H9 (cell line): ENCODE measurements at regions not wholly inside any gene's neighbourhood (a gene's known extent, or its start where the extent isn't known, plus 50 kb on each side); places are given as distances from the start of the nearest gene placed in this dataset.

ENCODE experiments used
- DNase-seq: peaks from one replicate; pipeline ENCODE4 v3.0.0-alpha.2; 2017
- H2AFZ ChIP-seq: one replicate; pipeline ENCODE4 v1.6.1; 2013; ENCODE audit warnings: mild to moderate bottlenecking, low read length, control low read depth, moderate library complexity
- H2AK5ac ChIP-seq: 2 replicates; pipeline ENCODE4 v1.6.1; 2013; ENCODE audit warnings: low read length, control low read depth, mixed read lengths; ENCODE audit not compliant: insufficient read length
- H2BK120ac ChIP-seq: one replicate; pipeline ENCODE4 v1.6.1; 2013; ENCODE audit warnings: low read depth, mild to moderate bottlenecking, low read length, control low read depth, inconsistent platforms; ENCODE audit not compliant: poor library complexity, severe bottlenecking
- H2BK12ac ChIP-seq: 2 replicates; pipeline ENCODE4 v1.6.1; 2013; ENCODE audit warnings: low read length, control low read depth, mixed read lengths, low read depth; ENCODE audit not compliant: insufficient read length
- H2BK15ac ChIP-seq: 2 replicates; pipeline ENCODE4 v1.6.1; 2013; ENCODE audit warnings: low read depth, low read length, control low read depth
- H2BK20ac ChIP-seq: one replicate; pipeline ENCODE4 v1.6.1; 2013; ENCODE audit warnings: low read depth, mild to moderate bottlenecking, low read length, control low read depth, inconsistent platforms; ENCODE audit not compliant: poor library complexity, severe bottlenecking
- H2BK5ac ChIP-seq: 2 replicates; pipeline ENCODE4 v1.6.1; 2013; ENCODE audit warnings: low read length, control low read depth, mixed read lengths; ENCODE audit not compliant: insufficient read length
- H3K14ac ChIP-seq: 2 replicates; pipeline ENCODE4 v1.6.1; 2013; ENCODE audit warnings: low read length, control low read depth; ENCODE audit not compliant: insufficient read depth
- H3K18ac ChIP-seq: 2 replicates; pipeline ENCODE4 v1.6.1; 2013; ENCODE audit warnings: low read depth, mild to moderate bottlenecking, mixed read lengths, low read length, control low read depth; ENCODE audit not compliant: insufficient read length
- H3K23ac ChIP-seq: 2 replicates; pipeline ENCODE4 v1.6.1; 2013; ENCODE audit warnings: low read length, control low read depth, mixed read lengths, low read depth; ENCODE audit not compliant: insufficient read length
- H3K23me2 ChIP-seq: 2 replicates; pipeline ENCODE4 v1.6.1; 2013; ENCODE audit warnings: low read depth, mild to moderate bottlenecking, mixed read lengths, low read length, control low read depth; ENCODE audit not compliant: insufficient read length, poor library complexity, severe bottlenecking
- H3K27ac ChIP-seq: 2 replicates; pipeline ENCODE4 v1.5.1; 2013; ENCODE audit warnings: low read length, control low read depth, mixed read lengths, low read depth; ENCODE audit not compliant: insufficient read length
- H3K27me3 ChIP-seq: 2 replicates; pipeline ENCODE4 v1.6.1; 2013; ENCODE audit warnings: low read length, control low read depth, inconsistent platforms; ENCODE audit not compliant: insufficient read depth
- H3K4ac ChIP-seq: 2 replicates; pipeline ENCODE4 v1.6.1; 2013; ENCODE audit warnings: low read depth, mild to moderate bottlenecking, control low read depth, inconsistent platforms, low read length, moderate library complexity
- H3K4me1 ChIP-seq: 2 replicates; pipeline ENCODE4 v1.6.1; 2013; ENCODE audit warnings: low read length, control low read depth, inconsistent platforms; ENCODE audit not compliant: insufficient read depth
- H3K4me2 ChIP-seq: 2 replicates; pipeline ENCODE4 v1.6.1; 2013; ENCODE audit warnings: low read length, control low read depth, mixed read lengths; ENCODE audit not compliant: insufficient read length, insufficient read depth
- H3K56ac ChIP-seq: 2 replicates; pipeline ENCODE4 v1.6.1; 2013; ENCODE audit warnings: low read depth, mild to moderate bottlenecking, mixed read lengths, low read length, control low read depth; ENCODE audit not compliant: insufficient read length
- H3K79me1 ChIP-seq: 2 replicates; pipeline ENCODE4 v1.6.1; 2013; ENCODE audit warnings: low read depth, mild to moderate bottlenecking, moderate library complexity, low read length, control low read depth, inconsistent platforms; ENCODE audit not compliant: insufficient read depth, poor library complexity, severe bottlenecking
- H3K79me2 ChIP-seq: 2 replicates; pipeline ENCODE4 v1.6.1; 2013; ENCODE audit warnings: low read length, control low read depth, inconsistent platforms; ENCODE audit not compliant: insufficient read depth
- H3K9ac ChIP-seq: 2 replicates; pipeline ENCODE4 v1.6.1; 2013; ENCODE audit warnings: low read length, control low read depth, mixed read lengths; ENCODE audit not compliant: insufficient read length; ENCODE audit errors: extremely low read depth
- H3K9me3 ChIP-seq: one replicate; pipeline ENCODE4 v1.6.1; 2013; ENCODE audit warnings: low read depth, low read length, inconsistent platforms; ENCODE audit not compliant: control insufficient read depth
- H3T11ph ChIP-seq: one replicate; pipeline ENCODE4 v1.6.1; 2013; ENCODE audit warnings: mild to moderate bottlenecking, low read length, control low read depth, inconsistent platforms
- H4K20me1 ChIP-seq: one replicate; pipeline ENCODE4 v1.6.1; 2013; ENCODE audit not compliant: control insufficient read depth, insufficient read length, insufficient read depth
- H4K5ac ChIP-seq: 2 replicates; pipeline ENCODE4 v1.6.1; 2013; ENCODE audit warnings: low read depth, mild to moderate bottlenecking, mixed read lengths, low read length, control low read depth; ENCODE audit not compliant: insufficient read length
- H4K8ac ChIP-seq: replicated peaks from 2 replicates; pipeline ENCODE4 v1.6.1; 2013; ENCODE audit warnings: low read length, control low read depth, mixed read lengths, low read depth; ENCODE audit not compliant: insufficient read length
- H4K91ac ChIP-seq: 2 replicates; pipeline ENCODE4 v1.6.1; 2013; ENCODE audit warnings: low read depth, mild to moderate bottlenecking, moderate library complexity, mixed read lengths, low read length, control low read depth; ENCODE audit not compliant: insufficient read length
- H3K27ac Mint-ChIP-seq, 3 experiments: 2 replicates in 2 of 3; 3 replicates in 1 of 3; pipeline ENCODE4 v1.8.0; 2020 to 2021; ENCODE audit warnings: mixed read lengths in 3 of 3, mild to moderate bottlenecking in 1 of 3, moderate library complexity in 1 of 3
- H3K27me3 Mint-ChIP-seq: 2 replicates; pipeline ENCODE4 v1.8.0; 2021; ENCODE audit warnings: low read depth, mild to moderate bottlenecking, moderate library complexity, mixed read lengths
- H3K36me3 Mint-ChIP-seq, 3 experiments: 2 replicates in 2 of 3; 3 replicates in 1 of 3; pipeline ENCODE4 v1.8.0; 2020 to 2021; ENCODE audit warnings: low read depth in 3 of 3, mixed read lengths in 3 of 3; ENCODE audit not compliant: insufficient read depth in 1 of 3
- H3K4me1 Mint-ChIP-seq, 2 experiments: 2 replicates each; pipeline ENCODE4 v1.8.0; 2020; ENCODE audit warnings: mixed read lengths in 2 of 2
- H3K4me3 Mint-ChIP-seq, 2 experiments: 2 replicates in 1 of 2; 3 replicates in 1 of 2; pipeline ENCODE4 v1.8.0; 2020 to 2021; ENCODE audit warnings: mild to moderate bottlenecking in 2 of 2, mixed read lengths in 2 of 2, moderate library complexity in 1 of 2
- H3K9me3 Mint-ChIP-seq, 2 experiments: 2 replicates in 1 of 2; 3 replicates in 1 of 2; pipeline ENCODE4 v1.8.0; 2020; ENCODE audit warnings: mild to moderate bottlenecking in 2 of 2, mixed read lengths in 2 of 2, moderate library complexity in 1 of 2
- CTCF ChIP-seq: fragments of 200-600 bp; sonication (generic); conservative IDR thresholded peaks from 3 replicates; pipeline ENCODE4 v1.8.0; 2021; ENCODE audit warnings: antibody characterized with exemption, mild to moderate bottlenecking
- WGBS: extraction: QIAGEN DNeasy Blood & Tissue Kit; methylation state at CpG from one replicate; pipeline ENCODE4 v1.1.7; 2013; ENCODE audit warnings: missing lambda C conversion rate, low lambda C conversion rate, mixed read lengths; ENCODE audit not compliant: insufficient read length; ENCODE audit errors: extremely low coverage; 5-methylcytosine and 5-hydroxymethylcytosine counted together

- Histone ChIP-seq H3T11ph (no peak overlapping the region), H4K8ac (no peak overlapping the region), H3K14ac (no peak overlapping the region), H3K9me3 (no peaks in the 10 kb centered on the region), H2BK20ac (no peak overlapping the region), H3K56ac (no peak overlapping the region), H3K23me2 (no peaks in the 10 kb centered on the region), H2BK120ac (no peak overlapping the region), H3K79me2 (no peaks in the 10 kb centered on the region), H4K20me1 (no peaks in the 10 kb centered on the region), H2BK12ac (no peak overlapping the region), H2AK5ac (no peak overlapping the region), H2AFZ (no peak overlapping the region), H3K27ac (no peak overlapping the region), H4K91ac (no peak overlapping the region), H3K9ac (no peak overlapping the region), H2BK15ac (no peak overlapping the region), H3K79me1 (no peaks in the 10 kb centered on the region), H3K23ac (no peak overlapping the region), H3K4ac (no peak overlapping the region), H3K27me3 (no peaks in the 10 kb centered on the region), H2BK5ac (no peak overlapping the region), H3K18ac (no peak overlapping the region), H4K5ac (no peak overlapping the region), H3K4me2 (no peak overlapping the region), H3K4me1 (peaks cover 3% of the 10 kb centered on the region; the same call in 1 of the 2 replicates)
- no peaks in the 10 kb centered on the region for H3K9me3 Mint-ChIP-seq
- H3K27ac Mint-ChIP-seq = no peak overlapping the region
- no peaks in the 10 kb centered on the region; a peak in 1 of 7 replicates for H3K36me3 Mint-ChIP-seq
- no peak overlapping the region for H3K4me3 Mint-ChIP-seq
- WGBS = no CpG with 5 or more reads among the region's 5 CpGs
- DNase-seq = no peak
- H3K27me3 Mint-ChIP-seq = peaks cover 1% of the 10 kb centered on the region; the same call in 1 of the 2 replicates
- H3K4me1 Mint-ChIP-seq = peaks cover 21 to 26% of the 10 kb centered on the region in 2 experiments
- TF ChIP-seq CTCF = no peak
Observed at GRCh38 chr7:22554184-22554583, 54.2 kb upstream of the STEAP1B start.
